ENCODE measurements at regions not wholly inside any gene's neighbourhood (a gene's known extent, or its start where the extent isn't known, plus 50 kb on each side); places are given as distances from the start of the nearest gene placed in this dataset.

DNA sequence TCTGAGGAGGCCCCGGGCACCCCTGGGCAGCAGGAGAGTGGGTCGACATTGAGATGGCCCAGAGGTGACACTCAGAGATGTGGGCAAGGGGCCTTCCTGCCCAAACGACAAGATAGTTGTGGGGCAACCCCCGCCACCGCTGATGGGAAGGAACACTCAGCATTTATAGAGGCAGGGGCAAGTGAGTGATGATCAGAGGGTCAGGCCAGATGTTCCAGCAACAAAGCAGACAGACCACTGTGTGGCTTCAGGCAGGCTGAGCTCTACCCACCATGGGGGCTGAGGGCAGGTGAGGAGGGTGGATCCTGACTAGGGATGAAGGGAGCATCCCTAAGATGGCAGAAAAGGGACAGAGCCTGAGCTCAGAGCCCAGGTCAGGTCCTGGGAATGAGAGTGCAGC lies 362.7 kb downstream of the PTPRU start:
- Mint-ChIP-seq H3K4me1 (ENCODE audit: low read depth) (no peaks in the 10 kb centered on the region), H3K36me3 (ENCODE audit: low read depth) (0 out of 2 replicates have a peak, but pooled peaks cover 4% of the 10 kb centered on the region), H3K9me3 (peaks cover 29% of the 10 kb centered on the region), H3K27ac (no peak overlapping the region), H3K27me3 (ENCODE audit: insufficient read depth) (peaks cover 3% of the 10 kb centered on the region), H3K4me3 (no peak overlapping the region)
- TF ChIP-seq, protein P1, sequence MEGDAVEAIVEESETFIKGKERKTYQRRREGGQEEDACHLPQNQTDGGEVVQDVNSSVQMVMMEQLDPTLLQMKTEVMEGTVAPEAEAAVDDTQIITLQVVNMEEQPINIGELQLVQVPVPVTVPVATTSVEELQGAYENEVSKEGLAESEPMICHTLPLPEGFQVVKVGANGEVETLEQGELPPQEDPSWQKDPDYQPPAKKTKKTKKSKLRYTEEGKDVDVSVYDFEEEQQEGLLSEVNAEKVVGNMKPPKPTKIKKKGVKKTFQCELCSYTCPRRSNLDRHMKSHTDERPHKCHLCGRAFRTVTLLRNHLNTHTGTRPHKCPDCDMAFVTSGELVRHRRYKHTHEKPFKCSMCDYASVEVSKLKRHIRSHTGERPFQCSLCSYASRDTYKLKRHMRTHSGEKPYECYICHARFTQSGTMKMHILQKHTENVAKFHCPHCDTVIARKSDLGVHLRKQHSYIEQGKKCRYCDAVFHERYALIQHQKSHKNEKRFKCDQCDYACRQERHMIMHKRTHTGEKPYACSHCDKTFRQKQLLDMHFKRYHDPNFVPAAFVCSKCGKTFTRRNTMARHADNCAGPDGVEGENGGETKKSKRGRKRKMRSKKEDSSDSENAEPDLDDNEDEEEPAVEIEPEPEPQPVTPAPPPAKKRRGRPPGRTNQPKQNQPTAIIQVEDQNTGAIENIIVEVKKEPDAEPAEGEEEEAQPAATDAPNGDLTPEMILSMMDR (IDR thresholded peaks at IDR 0.05), result no peak
- DNase-seq, result no peak

DNA sequence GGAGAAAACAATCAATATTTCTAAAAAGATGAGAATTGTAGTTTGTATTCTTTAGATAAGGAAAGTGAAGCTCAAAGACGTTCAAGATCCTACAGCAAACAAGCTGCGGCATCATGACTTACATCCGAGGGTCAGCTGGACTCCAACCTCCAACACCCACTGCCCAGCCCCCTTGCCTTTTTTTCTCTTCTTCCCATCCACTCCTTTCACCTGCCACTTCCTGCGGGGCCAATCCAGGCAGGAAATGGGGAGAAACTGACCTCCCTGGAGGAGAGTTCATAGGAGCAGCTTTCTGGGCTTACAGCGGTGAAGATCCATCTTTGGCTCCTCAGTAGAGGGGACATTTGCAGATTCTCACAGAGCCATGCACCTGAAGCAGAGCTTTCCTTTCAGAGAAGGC lies 361.5 kb downstream of the PTPRU start:
- TF ChIP-seq, protein P1 (IDR thresholded peaks at IDR 0.05), result no peak
- no peak overlapping the region for H3K4me3 Mint-ChIP-seq
- H3K27ac Mint-ChIP-seq, result no peak overlapping the region
- H3K9me3 Mint-ChIP-seq, result peaks cover 39% of the 10 kb centered on the region
- H3K36me3 Mint-ChIP-seq (ENCODE audit: low read depth), result no peaks in the 10 kb centered on the region
- peaks cover 6% of the 10 kb centered on the region for H3K27me3 Mint-ChIP-seq (ENCODE audit: insufficient read depth)
- no peak for DNase-seq
- no peaks in the 10 kb centered on the region for H3K4me1 Mint-ChIP-seq (ENCODE audit: low read depth)

DNA sequence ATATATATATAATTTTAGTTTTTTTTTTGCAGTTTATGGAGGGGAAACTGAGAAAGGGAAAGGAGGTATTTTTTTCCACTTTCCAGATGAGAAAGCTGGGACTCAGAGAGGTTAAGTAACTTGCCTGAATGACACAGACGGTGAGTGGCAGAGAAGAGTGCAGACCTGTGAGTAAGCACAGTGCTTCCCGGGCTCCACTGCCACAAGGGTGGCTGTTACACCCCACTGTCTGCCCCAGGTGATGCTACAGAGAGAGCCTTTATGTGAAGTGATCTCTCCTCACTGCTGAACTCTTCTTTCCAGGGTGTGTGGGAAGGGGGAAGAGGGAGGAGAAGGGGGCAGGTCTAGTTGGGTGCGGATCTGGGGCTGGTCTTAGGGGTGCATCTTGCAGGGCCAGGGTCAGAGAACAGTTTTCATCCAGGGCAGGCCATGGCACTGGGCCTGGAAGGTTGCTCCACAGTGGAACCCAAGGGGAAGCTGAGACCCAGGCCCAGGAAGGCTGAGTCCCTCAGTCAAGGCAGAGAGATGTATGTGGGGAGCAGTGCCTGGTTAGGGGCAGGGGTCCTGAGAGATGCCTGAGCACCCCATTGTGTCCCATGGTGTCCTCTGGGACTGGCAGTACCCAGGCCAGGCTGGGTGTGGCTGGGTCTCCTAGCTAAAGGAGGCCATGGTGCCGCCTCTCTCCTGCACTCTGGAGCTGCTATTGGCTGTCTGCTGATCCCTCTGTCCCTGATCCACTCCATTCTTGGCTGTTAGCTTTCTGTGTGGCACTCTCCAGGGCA lies 357.5 kb downstream of the PTPRU start:
- no peak for DNase-seq
- H3K9me3 Mint-ChIP-seq, result peaks cover 38% of the 10 kb centered on the region
- no peak overlapping the region for H3K4me3 Mint-ChIP-seq
- no peak overlapping the region for H3K27ac Mint-ChIP-seq
- TF ChIP-seq, protein P1 (IDR thresholded peaks at IDR 0.05), result no peak
- H3K36me3 Mint-ChIP-seq (ENCODE audit: low read depth), result no peaks in the 10 kb centered on the region
- H3K27me3 Mint-ChIP-seq (ENCODE audit: insufficient read depth), result peaks cover 7% of the 10 kb centered on the region
- H3K4me1 Mint-ChIP-seq (ENCODE audit: low read depth), result no peaks in the 10 kb centered on the region

DNA sequence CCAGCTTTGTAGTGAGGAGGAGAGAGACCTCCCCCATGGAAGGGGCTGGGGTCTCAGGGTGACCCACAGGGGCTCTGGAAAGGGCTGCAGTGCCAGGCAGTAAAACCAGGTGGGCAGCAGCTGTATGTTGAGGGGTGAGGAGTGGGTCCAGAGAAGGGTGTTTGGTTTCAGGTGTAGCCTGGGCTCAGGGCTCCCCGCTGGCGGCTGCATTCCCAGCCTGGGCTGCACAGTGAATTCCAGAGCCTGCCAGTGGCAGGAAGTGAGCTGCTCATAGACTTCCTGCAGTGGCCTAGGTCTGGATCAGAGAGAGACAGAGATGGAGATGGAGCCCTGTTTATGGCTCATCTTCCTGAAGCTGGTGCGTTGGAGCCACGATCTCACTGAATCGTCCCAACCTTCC lies 356.4 kb downstream of the PTPRU start:
- H3K9me3 Mint-ChIP-seq, result peaks cover 38% of the 10 kb centered on the region
- no peak overlapping the region for H3K4me3 Mint-ChIP-seq
- H3K27ac Mint-ChIP-seq, result no peak overlapping the region
- H3K4me1 Mint-ChIP-seq (ENCODE audit: low read depth), result no peaks in the 10 kb centered on the region
- H3K27me3 Mint-ChIP-seq (ENCODE audit: insufficient read depth), result peaks cover 7% of the 10 kb centered on the region
- TF ChIP-seq, protein P1 (IDR thresholded peaks at IDR 0.05), result no peak
- H3K36me3 Mint-ChIP-seq (ENCODE audit: low read depth), result no peaks in the 10 kb centered on the region
- no peak for DNase-seq

DNA sequence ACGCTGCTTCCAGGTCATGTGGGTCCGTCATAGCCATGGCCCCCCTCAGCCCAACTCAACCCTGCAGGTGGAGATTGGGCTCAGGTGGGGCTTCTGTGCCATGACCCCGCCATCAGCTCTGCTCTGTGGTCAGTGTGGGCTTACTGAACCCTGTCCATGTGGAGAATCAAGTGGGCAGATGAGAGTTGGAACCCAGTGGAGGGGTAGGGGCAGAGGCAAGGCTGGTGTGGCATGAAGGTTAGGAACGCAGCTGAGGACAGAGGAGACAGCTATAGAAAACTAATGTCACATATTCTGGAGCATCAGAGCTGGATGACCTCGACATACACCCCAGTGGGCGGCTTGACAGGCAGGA lies 355.9 kb downstream of the PTPRU start:
- Mint-ChIP-seq H3K9me3 (peaks cover 42% of the 10 kb centered on the region), H3K27me3 (ENCODE audit: insufficient read depth) (peaks cover 7% of the 10 kb centered on the region), H3K4me1 (ENCODE audit: low read depth) (no peaks in the 10 kb centered on the region), H3K27ac (no peak overlapping the region), H3K4me3 (no peak overlapping the region), H3K36me3 (ENCODE audit: low read depth) (no peaks in the 10 kb centered on the region)
- DNase-seq, result no peak
- TF ChIP-seq, protein P1 (IDR thresholded peaks at IDR 0.05), result no peak

Data from HFFc6 (cell line).